Thyroid gland (tissue), 4 donors: ENCODE measurements at regions not wholly inside any gene's neighbourhood (a gene's known extent, or its start where the extent isn't known, plus 50 kb on each side); places are given as distances from the start of the nearest gene placed in this dataset.
A peak's percentile ranks its signal among the peaks of the same experiment; 100 is the strongest.

Experiments used
- DNase-seq, 2 donors: peaks; one replicate each; pipeline ENCODE4 v3.0.0-alpha.2; 2019
- H3K27ac ChIP-seq, 3 donors: fragments of 200-600 bp; sonication (generic); 1 replicate in 2 of 3; 2 replicates in 1 of 3; pipeline ENCODE4 v1.5.1; 2016 to 2019; ENCODE audit warnings: mild to moderate bottlenecking in 1 of 3, moderate library complexity in 1 of 3
- H3K27me3 ChIP-seq: fragments of 200-600 bp; sonication (generic); one replicate; pipeline ENCODE4 v1.5.1; 2019
- H3K36me3 ChIP-seq, 2 donors: fragments of 200-600 bp; sonication (generic); one replicate each; pipeline ENCODE4 v1.5.1; 2016 to 2019
- H3K4me1 ChIP-seq, 2 donors: fragments of 200-600 bp; sonication (generic); one replicate each; pipeline ENCODE4 v1.5.1; 2017 to 2019
- H3K4me3 ChIP-seq, 3 donors: fragments of 200-600 bp; sonication (generic); replicated peaks in 1 of 3; 1 replicate in 2 of 3; 2 replicates in 1 of 3; pipeline ENCODE4 v1.5.1; 2016; ENCODE audit warnings: mild to moderate bottlenecking in 1 of 3
- H3K9me3 ChIP-seq: fragments of 200-600 bp; sonication (generic); one replicate; pipeline ENCODE4 v1.5.1; 2017
- CTCF ChIP-seq, 6 experiments: fragments of 200-600 bp in 3 of 6; fragments of 450-650 bp in 3 of 6; sonication (generic) in 3 of 6; IDR thresholded peaks; one replicate each; pipeline ENCODE4 v1.5.1; 2016 to 2019; ENCODE audit warnings: antibody characterized with exemption in 6 of 6, mild to moderate bottlenecking in 2 of 6, inconsistent platforms in 1 of 6, moderate library complexity in 1 of 6
- POLR2A ChIP-seq, 2 donors: fragments of 450-650 bp; IDR thresholded peaks; one replicate each; pipeline ENCODE4 v1.6.1; 2017; ENCODE audit warnings: antibody characterized with exemption in 2 of 2, mild to moderate bottlenecking in 2 of 2, moderate library complexity in 1 of 2
- WGBS, 2 donors: methylation state at CpG; one replicate each; pipeline ENCODE4 v1.1.5; 2017; 5-methylcytosine and 5-hydroxymethylcytosine counted together
- intact Hi-C: fragments of 100-400 bp; cut with DNase I; formaldehyde crosslinking; loops from one replicate; pipeline ENCODE4 v1.15.1; 2023

GRCh38 chr19:28764066-28764465, 448.9 kb downstream of the UQCRFS1 start:
- Histone ChIP-seq H3K4me3 (no peak overlapping the region), H3K27me3 (no peaks in the 10 kb centered on the region), H3K9me3 (no peaks in the 10 kb centered on the region), H3K27ac (no peak overlapping the region), H3K4me1 (no peaks in the 10 kb centered on the region), H3K36me3 (no peaks in the 10 kb centered on the region)
- TF ChIP-seq POLR2A (IDR thresholded peaks at IDR 0.05) (no peak), CTCF (IDR thresholded peaks at IDR 0.05) (no peak)
- no peak for DNase-seq
- intact Hi-C loops, result no loop called here

- intact Hi-C loops, result no loop called here
- H3K4me1 ChIP-seq, result no peaks in the 10 kb centered on the region
- no peak overlapping the region for H3K27ac ChIP-seq
- TF ChIP-seq POLR2A (IDR thresholded peaks at IDR 0.05) (no peak), CTCF (IDR thresholded peaks at IDR 0.05) (no peak)
- H3K9me3 ChIP-seq, result no peaks in the 10 kb centered on the region
- no peaks in the 10 kb centered on the region for H3K27me3 ChIP-seq
- no peak overlapping the region for H3K4me3 ChIP-seq
- 46 to 80% methylated on average over 2 of the region's 2 CpGs for WGBS, 2 donors
- peak in 1 of 2 donors; percentile 20 for DNase-seq
- no peaks in the 10 kb centered on the region for H3K36me3 ChIP-seq
Measured at GRCh38 chr19:28746478-28746877, 466.5 kb downstream of the UQCRFS1 start.

- DNase-seq, result no peak
- H3K9me3 ChIP-seq, result no peaks in the 10 kb centered on the region
- WGBS, 2 donors, result 64 to 69% methylated on average over 6 of the region's 6 CpGs
- H3K4me3 ChIP-seq, result no peak overlapping the region
- TF ChIP-seq CTCF (IDR thresholded peaks at IDR 0.05) (no peak), POLR2A (IDR thresholded peaks at IDR 0.05) (no peak)
- intact Hi-C loops, result no loop called here
- H3K4me1 ChIP-seq, result no peaks in the 10 kb centered on the region
- H3K27ac ChIP-seq, result no peak overlapping the region
- H3K36me3 ChIP-seq, result no peaks in the 10 kb centered on the region
- H3K27me3 ChIP-seq, result no peaks in the 10 kb centered on the region
Measured at GRCh38 chr19:28744943-28745342, 468.0 kb downstream of the UQCRFS1 start.

GRCh38 chr19:28744014-28744413, 468.9 kb downstream of the UQCRFS1 start:
- no peak for TF ChIP-seq POLR2A (IDR thresholded peaks at IDR 0.05)
- no peak for TF ChIP-seq CTCF (IDR thresholded peaks at IDR 0.05)
- Histone ChIP-seq H3K9me3 (no peaks in the 10 kb centered on the region), H3K36me3 (no peaks in the 10 kb centered on the region), H3K27ac (no peak overlapping the region), H3K27me3 (no peaks in the 10 kb centered on the region), H3K4me3 (no peak overlapping the region), H3K4me1 (no peaks in the 10 kb centered on the region)
- intact Hi-C loops, result no loop called here
- DNase-seq, result no peak

- DNase-seq, result peak; percentile 57 to 65
- H3K27me3 ChIP-seq, result no peaks in the 10 kb centered on the region
- H3K4me3 ChIP-seq, result no peak overlapping the region
- TF ChIP-seq POLR2A (IDR thresholded peaks at IDR 0.05), result no peak
- TF ChIP-seq CTCF (IDR thresholded peaks at IDR 0.05), result peak in 5 of 6 experiments; percentile 18 to 73 (median 64)
- WGBS, 2 donors, result 8 to 14% methylated on average over 6 of the region's 6 CpGs
- no peak overlapping the region for H3K27ac ChIP-seq
- no peaks in the 10 kb centered on the region for H3K36me3 ChIP-seq
- intact Hi-C loops, result loop anchor here (5.0 kb wide), 1 partner anchor 140 kb away; no protein-coding TSS in a partner anchor
- H3K9me3 ChIP-seq, result no peaks in the 10 kb centered on the region
- H3K4me1 ChIP-seq, result peaks cover 0 to 7% of the 10 kb centered on the region in 2 donors
Measured at GRCh38 chr19:28737021-28737895, 475.7 kb downstream of the UQCRFS1 start.
